ENCODE measurements at regions not wholly inside any gene's neighbourhood (a gene's known extent, or its start where the extent isn't known, plus 50 kb on each side); places are given as distances from the start of the nearest gene placed in this dataset.

GRCh38 chr9:13570068-13570974 lies 290.8 kb upstream of the MPDZ start:
- no peak overlapping the region for H3K9ac ChIP-seq (ENCODE audit: low read depth, low read length)
- no peaks in the 10 kb centered on the region for H3K36me3 ChIP-seq (ENCODE audit: insufficient read depth, low read length)
- no peak overlapping the region for H3K27ac ChIP-seq (ENCODE audit: low read depth, low read length)
- H3K9me3 ChIP-seq (ENCODE audit: insufficient read depth, low read depth, low read length): no peaks in the 10 kb centered on the region
- H3K4me3 ChIP-seq (ENCODE audit: low read length): no peak overlapping the region
- WGBS: 95% methylated on average over 3 of the region's 5 CpGs
- H3K27me3 ChIP-seq (ENCODE audit: insufficient read depth, low read length): peaks cover 20% of the 10 kb centered on the region
- H3K4me1 ChIP-seq (ENCODE audit: insufficient read depth, low read length): peaks cover 3% of the 10 kb centered on the region

GRCh38 chr9:13569602-13570067 lies 290.1 kb upstream of the MPDZ start:
- no peaks in the 10 kb centered on the region for H3K9me3 ChIP-seq (ENCODE audit: insufficient read depth, low read depth, low read length)
- H3K4me3 ChIP-seq (ENCODE audit: low read length): peak overlapping the region; percentile 68; the same call in 1 of the 2 replicates
- no peak overlapping the region for H3K9ac ChIP-seq (ENCODE audit: low read depth, low read length)
- no peaks in the 10 kb centered on the region for H3K36me3 ChIP-seq (ENCODE audit: insufficient read depth, low read length)
- no peak overlapping the region for H3K27ac ChIP-seq (ENCODE audit: low read depth, low read length)
- no CpG with 5 or more reads among the region's 1 CpG for WGBS
- H3K4me1 ChIP-seq (ENCODE audit: insufficient read depth, low read length): no peaks in the 10 kb centered on the region
- H3K27me3 ChIP-seq (ENCODE audit: insufficient read depth, low read length): peaks cover 20% of the 10 kb centered on the region

- Histone ChIP-seq H3K36me3 (ENCODE audit: insufficient read depth, low read length) (no peaks in the 10 kb centered on the region), H3K9me3 (ENCODE audit: insufficient read depth, low read depth, low read length) (no peaks in the 10 kb centered on the region), H3K27ac (ENCODE audit: low read depth, low read length) (no peak overlapping the region), H3K27me3 (ENCODE audit: insufficient read depth, low read length) (peaks cover 20% of the 10 kb centered on the region), H3K9ac (ENCODE audit: low read depth, low read length) (peak overlapping the region; percentile 53), H3K4me3 (ENCODE audit: low read length) (peak overlapping the region; percentile 68), H3K4me1 (ENCODE audit: insufficient read depth, low read length) (no peaks in the 10 kb centered on the region)
- 15% methylated on average over 18 of the region's 18 CpGs for WGBS
These were observed 289.5 kb upstream of the MPDZ start for GRCh38 chr9:13568841-13569601.

GRCh38 chr9:13568405-13568804 lies 288.9 kb upstream of the MPDZ start:
- H3K9me3 ChIP-seq (ENCODE audit: insufficient read depth, low read depth, low read length): no peaks in the 10 kb centered on the region
- peak overlapping the region; percentile 53 for H3K9ac ChIP-seq (ENCODE audit: low read depth, low read length)
- H3K36me3 ChIP-seq (ENCODE audit: insufficient read depth, low read length): no peaks in the 10 kb centered on the region
- peak overlapping the region; percentile 68 for H3K4me3 ChIP-seq (ENCODE audit: low read length)
- no peaks in the 10 kb centered on the region for H3K4me1 ChIP-seq (ENCODE audit: insufficient read depth, low read length)
- H3K27me3 ChIP-seq (ENCODE audit: insufficient read depth, low read length): peaks cover 20% of the 10 kb centered on the region
- WGBS: 16% methylated on average over 3 of the region's 3 CpGs
- H3K27ac ChIP-seq (ENCODE audit: low read depth, low read length): no peak overlapping the region

GRCh38 chr9:13567833-13568232 lies 288.3 kb upstream of the MPDZ start:
- 89% methylated on average over 2 of the region's 4 CpGs for WGBS
- Histone ChIP-seq H3K36me3 (ENCODE audit: insufficient read depth, low read length) (no peaks in the 10 kb centered on the region), H3K9me3 (ENCODE audit: insufficient read depth, low read depth, low read length) (no peaks in the 10 kb centered on the region), H3K4me3 (ENCODE audit: low read length) (no peak overlapping the region), H3K9ac (ENCODE audit: low read depth, low read length) (no peak overlapping the region), H3K27ac (ENCODE audit: low read depth, low read length) (no peak overlapping the region), H3K4me1 (ENCODE audit: insufficient read depth, low read length) (no peaks in the 10 kb centered on the region), H3K27me3 (ENCODE audit: insufficient read depth, low read length) (peaks cover 20% of the 10 kb centered on the region)

GRCh38 chr9:13557746-13558145 lies 278.3 kb upstream of the MPDZ start:
- Histone ChIP-seq H3K27me3 (ENCODE audit: insufficient read depth, low read length) (no peaks in the 10 kb centered on the region), H3K4me3 (ENCODE audit: low read length) (no peak overlapping the region), H3K9ac (ENCODE audit: low read depth, low read length) (no peak overlapping the region), H3K36me3 (ENCODE audit: insufficient read depth, low read length) (no peaks in the 10 kb centered on the region), H3K9me3 (ENCODE audit: insufficient read depth, low read depth, low read length) (no peaks in the 10 kb centered on the region), H3K27ac (ENCODE audit: low read depth, low read length) (no peak overlapping the region), H3K4me1 (ENCODE audit: insufficient read depth, low read length) (no peaks in the 10 kb centered on the region)
- WGBS: 0% methylated on average over 1 of the region's 2 CpGs

GRCh38 chr9:13556656-13557055 lies 277.2 kb upstream of the MPDZ start:
- Histone ChIP-seq H3K27ac (ENCODE audit: low read depth, low read length) (no peak overlapping the region), H3K27me3 (ENCODE audit: insufficient read depth, low read length) (no peaks in the 10 kb centered on the region), H3K9ac (ENCODE audit: low read depth, low read length) (no peak overlapping the region), H3K4me3 (ENCODE audit: low read length) (no peak overlapping the region), H3K4me1 (ENCODE audit: insufficient read depth, low read length) (no peaks in the 10 kb centered on the region), H3K36me3 (ENCODE audit: insufficient read depth, low read length) (no peaks in the 10 kb centered on the region), H3K9me3 (ENCODE audit: insufficient read depth, low read depth, low read length) (no peaks in the 10 kb centered on the region)
- WGBS: 95% methylated on average over 1 of the region's 2 CpGs

GRCh38 chr9:13555989-13556500 lies 276.6 kb upstream of the MPDZ start:
- Histone ChIP-seq H3K27ac (ENCODE audit: low read depth, low read length) (no peak overlapping the region), H3K9me3 (ENCODE audit: insufficient read depth, low read depth, low read length) (no peaks in the 10 kb centered on the region), H3K4me3 (ENCODE audit: low read length) (no peak overlapping the region), H3K4me1 (ENCODE audit: insufficient read depth, low read length) (no peaks in the 10 kb centered on the region), H3K27me3 (ENCODE audit: insufficient read depth, low read length) (no peaks in the 10 kb centered on the region), H3K9ac (ENCODE audit: low read depth, low read length) (no peak overlapping the region), H3K36me3 (ENCODE audit: insufficient read depth, low read length) (no peaks in the 10 kb centered on the region)
- WGBS: 92% methylated on average over 5 of the region's 5 CpGs

- H3K27me3 ChIP-seq (ENCODE audit: insufficient read depth, low read length): no peaks in the 10 kb centered on the region
These were observed 276.0 kb upstream of the MPDZ start for GRCh38 chr9:13555516-13555915.

GRCh38 chr9:13554626-13555025 lies 275.1 kb upstream of the MPDZ start:
- H3K9ac ChIP-seq (ENCODE audit: low read depth, low read length): no peak overlapping the region

More at GRCh38 chr9:13555516-13555915, 276.0 kb upstream of the MPDZ start:
- WGBS: 85% methylated on average over 4 of the region's 4 CpGs
- Histone ChIP-seq H3K4me3 (ENCODE audit: low read length) (no peak overlapping the region), H3K9ac (ENCODE audit: low read depth, low read length) (no peak overlapping the region), H3K36me3 (ENCODE audit: insufficient read depth, low read length) (no peaks in the 10 kb centered on the region), H3K27ac (ENCODE audit: low read depth, low read length) (no peak overlapping the region), H3K4me1 (ENCODE audit: insufficient read depth, low read length) (no peaks in the 10 kb centered on the region), H3K9me3 (ENCODE audit: insufficient read depth, low read depth, low read length) (no peaks in the 10 kb centered on the region)

GRCh38 chr9:13552606-13553215 lies 273.2 kb upstream of the MPDZ start:
- H3K9me3 ChIP-seq (ENCODE audit: insufficient read depth, low read depth, low read length): no peaks in the 10 kb centered on the region
- no peak overlapping the region for H3K4me3 ChIP-seq (ENCODE audit: low read length)
- H3K27me3 ChIP-seq (ENCODE audit: insufficient read depth, low read length): no peaks in the 10 kb centered on the region
- H3K9ac ChIP-seq (ENCODE audit: low read depth, low read length): no peak overlapping the region
- 93% methylated on average over 5 of the region's 5 CpGs for WGBS
- no peak overlapping the region for H3K27ac ChIP-seq (ENCODE audit: low read depth, low read length)
- peaks cover 2% of the 10 kb centered on the region; the same call in 1 of the 2 replicates for H3K4me1 ChIP-seq (ENCODE audit: insufficient read depth, low read length)
- no peaks in the 10 kb centered on the region for H3K36me3 ChIP-seq (ENCODE audit: insufficient read depth, low read length)

More at GRCh38 chr9:13554626-13555025, 275.1 kb upstream of the MPDZ start:
- H3K4me3 ChIP-seq (ENCODE audit: low read length): no peak overlapping the region
- H3K27me3 ChIP-seq (ENCODE audit: insufficient read depth, low read length): no peaks in the 10 kb centered on the region
- H3K4me1 ChIP-seq (ENCODE audit: insufficient read depth, low read length): no peaks in the 10 kb centered on the region
- no peak overlapping the region for H3K27ac ChIP-seq (ENCODE audit: low read depth, low read length)
- H3K9me3 ChIP-seq (ENCODE audit: insufficient read depth, low read depth, low read length): no peaks in the 10 kb centered on the region
- H3K36me3 ChIP-seq (ENCODE audit: insufficient read depth, low read length): no peaks in the 10 kb centered on the region
